Endothelial cell (in vitro differentiated cells): ENCODE measurements at regions not wholly inside any gene's neighbourhood (a gene's known extent, or its start where the extent isn't known, plus 50 kb on each side); places are given as distances from the start of the nearest gene placed in this dataset.

ENCODE experiments used
- DNase-seq: peaks from one replicate; pipeline ENCODE4 v3.0.0; 2021; ENCODE audit warnings: low spot score
- H3K27ac Mint-ChIP-seq: one replicate; pipeline ENCODE4 v1.8.0; 2021; ENCODE audit warnings: mixed read lengths, inconsistent platforms; ENCODE audit not compliant: unreplicated experiment
- H3K27me3 Mint-ChIP-seq: one replicate; pipeline ENCODE4 v1.8.0; 2021; ENCODE audit warnings: mild to moderate bottlenecking, moderate library complexity, mixed read lengths, inconsistent platforms; ENCODE audit not compliant: unreplicated experiment
- H3K36me3 Mint-ChIP-seq: one replicate; pipeline ENCODE4 v1.8.0; 2021; ENCODE audit warnings: mild to moderate bottlenecking, low read depth, mixed read lengths, inconsistent platforms; ENCODE audit not compliant: unreplicated experiment
- H3K4me1 Mint-ChIP-seq: one replicate; pipeline ENCODE4 v1.8.0; 2021; ENCODE audit warnings: mild to moderate bottlenecking, mixed read lengths, inconsistent platforms; ENCODE audit not compliant: unreplicated experiment
- H3K4me3 Mint-ChIP-seq: one replicate; pipeline ENCODE4 v1.8.0; 2021; ENCODE audit warnings: mild to moderate bottlenecking, mixed read lengths, inconsistent platforms; ENCODE audit not compliant: unreplicated experiment
- H3K9me3 Mint-ChIP-seq: one replicate; pipeline ENCODE4 v1.8.0; 2021; ENCODE audit warnings: mixed read lengths, inconsistent platforms; ENCODE audit not compliant: unreplicated experiment
- CTCF ChIP-seq: fragments of 200-600 bp; sonication (generic); IDR thresholded peaks from one replicate; pipeline ENCODE4 v1.5.0; 2021; ENCODE audit warnings: antibody characterized with exemption; ENCODE audit not compliant: unreplicated experiment

GRCh38 chr6:14348389-14348788, 230.8 kb downstream of the CD83 start:
- Mint-ChIP-seq H3K4me1 (peaks cover 5% of the 10 kb centered on the region), H3K27me3 (peaks cover 7% of the 10 kb centered on the region), H3K4me3 (no peak overlapping the region), H3K9me3 (peaks cover 5% of the 10 kb centered on the region), H3K36me3 (peaks cover 4% of the 10 kb centered on the region), H3K27ac (no peak overlapping the region)
- no peak for TF ChIP-seq CTCF
- no peak for DNase-seq

- Mint-ChIP-seq H3K9me3 (peaks cover 5% of the 10 kb centered on the region), H3K36me3 (peaks cover 4% of the 10 kb centered on the region), H3K27ac (no peak overlapping the region), H3K27me3 (peaks cover 7% of the 10 kb centered on the region), H3K4me1 (peaks cover 5% of the 10 kb centered on the region), H3K4me3 (no peak overlapping the region)
- no peak for TF ChIP-seq CTCF
- no peak for DNase-seq
Observed at GRCh38 chr6:14349507-14349906, 231.9 kb downstream of the CD83 start.

- peaks cover 7% of the 10 kb centered on the region for H3K27me3 Mint-ChIP-seq
- no peak for TF ChIP-seq CTCF
- no peak overlapping the region for H3K4me3 Mint-ChIP-seq
- DNase-seq, result no peak
- peaks cover 5% of the 10 kb centered on the region for H3K9me3 Mint-ChIP-seq
- H3K27ac Mint-ChIP-seq, result no peak overlapping the region
- H3K36me3 Mint-ChIP-seq, result peaks cover 4% of the 10 kb centered on the region
- H3K4me1 Mint-ChIP-seq, result peaks cover 5% of the 10 kb centered on the region
Observed at GRCh38 chr6:14350210-14350609, 232.6 kb downstream of the CD83 start.

- Mint-ChIP-seq H3K4me3 (no peak overlapping the region), H3K9me3 (peaks cover 5% of the 10 kb centered on the region), H3K4me1 (peaks cover 4% of the 10 kb centered on the region), H3K27ac (no peak overlapping the region), H3K27me3 (peaks cover under 1% of the 10 kb centered on the region), H3K36me3 (peaks cover 4% of the 10 kb centered on the region)
- DNase-seq, result no peak
- no peak for TF ChIP-seq CTCF
Observed at GRCh38 chr6:14353281-14353680, 235.7 kb downstream of the CD83 start.

GRCh38 chr6:14353798-14354197, 236.2 kb downstream of the CD83 start:
- Mint-ChIP-seq H3K27ac (no peak overlapping the region), H3K4me1 (peaks cover 7% of the 10 kb centered on the region), H3K27me3 (no peaks in the 10 kb centered on the region), H3K4me3 (no peak overlapping the region), H3K36me3 (peaks cover 4% of the 10 kb centered on the region), H3K9me3 (no peaks in the 10 kb centered on the region)
- no peak for DNase-seq
- TF ChIP-seq CTCF, result no peak
